ENCODE measurements at regions not wholly inside any gene's neighbourhood (a gene's known extent, or its start where the extent isn't known, plus 50 kb on each side); places are given as distances from the start of the nearest gene placed in this dataset.

DNA sequence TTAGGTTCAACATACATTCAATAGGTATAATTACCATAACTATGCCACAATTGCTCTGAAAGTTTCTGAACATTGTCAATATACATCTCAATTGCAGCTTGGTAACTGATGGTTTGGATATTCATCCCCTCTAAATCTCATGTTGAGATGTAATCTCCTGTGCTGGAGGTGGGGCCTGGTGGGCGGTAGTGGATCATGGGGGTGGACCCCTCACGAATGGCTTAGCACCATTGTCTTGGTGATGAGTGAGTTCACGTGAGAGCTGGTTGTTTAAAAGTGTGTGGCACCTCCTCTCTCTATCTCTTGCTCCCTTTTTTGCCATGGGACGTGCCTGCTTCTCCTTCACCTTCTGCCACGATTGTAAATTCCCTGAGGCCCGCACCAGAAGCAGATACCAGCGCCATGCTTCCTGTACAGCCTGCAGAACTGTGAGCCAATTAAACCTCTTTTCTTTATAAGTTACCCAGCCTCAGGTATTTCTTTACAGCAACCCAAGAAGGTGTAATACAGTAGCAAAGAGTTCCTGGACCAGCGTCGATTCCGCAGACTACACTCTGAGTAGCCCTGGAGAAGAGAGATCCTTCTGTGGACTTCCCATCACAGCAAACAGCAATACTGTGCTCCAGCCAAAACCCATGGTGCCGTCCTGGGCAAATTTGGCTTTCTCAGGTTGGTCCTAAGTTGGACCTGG lies 83.8 kb upstream of the GRB10 start:
- Histone ChIP-seq H3K27me3 (ENCODE audit: control insufficient read depth in 3 of 3, insufficient read depth in 3 of 3, low read length in 2 of 3) (no peaks in the 10 kb centered on the region), H3K4me3 (no peak overlapping the region), H3K27ac (ENCODE audit: low read depth in 1 of 2, low read length in 1 of 2) (no peak overlapping the region), H3K9ac (ENCODE audit: insufficient read depth in 1 of 2, low read length in 2 of 2) (no peak overlapping the region), H3K36me3 (ENCODE audit: control insufficient read depth in 4 of 4, insufficient read depth in 4 of 4, low read length in 4 of 4) (no peaks in the 10 kb centered on the region), H3K4me1 (ENCODE audit: control insufficient read depth in 5 of 5, insufficient read depth in 5 of 5, low read length in 5 of 5) (peaks cover 0 to 3% (median 0%) of the 10 kb centered on the region in 5 donors), H3K9me3 (ENCODE audit: control insufficient read depth in 4 of 4, insufficient read depth in 3 of 4, low read length in 3 of 4) (no peaks in the 10 kb centered on the region)
- WGBS, 2 donors = 90 to 92% methylated on average over 11 of the region's 11 CpGs
- DNase-seq = no peak
- no peak for ATAC-seq (ENCODE audit: insufficient read depth, low FRiP score)
- TF ChIP-seq, protein P1, sequence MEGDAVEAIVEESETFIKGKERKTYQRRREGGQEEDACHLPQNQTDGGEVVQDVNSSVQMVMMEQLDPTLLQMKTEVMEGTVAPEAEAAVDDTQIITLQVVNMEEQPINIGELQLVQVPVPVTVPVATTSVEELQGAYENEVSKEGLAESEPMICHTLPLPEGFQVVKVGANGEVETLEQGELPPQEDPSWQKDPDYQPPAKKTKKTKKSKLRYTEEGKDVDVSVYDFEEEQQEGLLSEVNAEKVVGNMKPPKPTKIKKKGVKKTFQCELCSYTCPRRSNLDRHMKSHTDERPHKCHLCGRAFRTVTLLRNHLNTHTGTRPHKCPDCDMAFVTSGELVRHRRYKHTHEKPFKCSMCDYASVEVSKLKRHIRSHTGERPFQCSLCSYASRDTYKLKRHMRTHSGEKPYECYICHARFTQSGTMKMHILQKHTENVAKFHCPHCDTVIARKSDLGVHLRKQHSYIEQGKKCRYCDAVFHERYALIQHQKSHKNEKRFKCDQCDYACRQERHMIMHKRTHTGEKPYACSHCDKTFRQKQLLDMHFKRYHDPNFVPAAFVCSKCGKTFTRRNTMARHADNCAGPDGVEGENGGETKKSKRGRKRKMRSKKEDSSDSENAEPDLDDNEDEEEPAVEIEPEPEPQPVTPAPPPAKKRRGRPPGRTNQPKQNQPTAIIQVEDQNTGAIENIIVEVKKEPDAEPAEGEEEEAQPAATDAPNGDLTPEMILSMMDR (IDR thresholded peaks at IDR 0.05; ENCODE audit: control extremely low read depth, extremely low read depth) = no peak

GRCh38 chr7:50865450-50865849 lies 82.8 kb upstream of the GRB10 start:
- WGBS, 2 donors = 70 to 85% methylated on average over 5 of the region's 5 CpGs
- H3K9me3 ChIP-seq (ENCODE audit: control insufficient read depth in 4 of 4, insufficient read depth in 3 of 4, low read length in 3 of 4) = no peaks in the 10 kb centered on the region
- TF ChIP-seq, protein P1 (IDR thresholded peaks at IDR 0.05; ENCODE audit: control extremely low read depth, extremely low read depth) = no peak
- no peaks in the 10 kb centered on the region for H3K27me3 ChIP-seq (ENCODE audit: control insufficient read depth in 3 of 3, insufficient read depth in 3 of 3, low read length in 2 of 3)
- no peak for DNase-seq
- no peaks in the 10 kb centered on the region for H3K36me3 ChIP-seq (ENCODE audit: control insufficient read depth in 4 of 4, insufficient read depth in 4 of 4, low read length in 4 of 4)
- no peak overlapping the region for H3K4me3 ChIP-seq
- peaks cover 0 to 3% (median 0%) of the 10 kb centered on the region in 5 donors for H3K4me1 ChIP-seq (ENCODE audit: control insufficient read depth in 5 of 5, insufficient read depth in 5 of 5, low read length in 5 of 5)
- no peak overlapping the region for H3K9ac ChIP-seq (ENCODE audit: insufficient read depth in 1 of 2, low read length in 2 of 2)
- H3K27ac ChIP-seq (ENCODE audit: low read depth in 1 of 2, low read length in 1 of 2) = no peak overlapping the region
- no peak for ATAC-seq (ENCODE audit: insufficient read depth, low FRiP score)

DNA sequence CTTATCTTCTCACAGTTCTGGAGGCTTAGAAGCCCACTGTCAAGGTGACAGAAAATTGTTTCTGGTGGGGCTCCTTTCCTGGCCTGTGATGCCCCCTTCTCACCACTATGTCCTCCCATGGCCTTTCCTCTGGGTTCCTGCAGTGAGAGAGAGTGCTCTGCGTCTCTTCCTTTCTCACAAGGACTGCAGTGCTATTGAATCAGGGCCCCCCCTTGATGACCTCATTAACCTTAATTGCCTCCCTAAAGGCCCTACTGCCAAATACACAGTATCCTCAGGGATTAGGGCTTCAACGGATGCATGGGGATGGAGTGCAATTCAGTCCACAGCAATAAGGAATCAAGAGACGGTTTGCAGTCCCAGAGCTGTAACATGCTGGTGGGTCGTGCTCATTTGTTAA lies 82.0 kb upstream of the GRB10 start:
- Histone ChIP-seq H3K9me3 (ENCODE audit: control insufficient read depth in 4 of 4, insufficient read depth in 3 of 4, low read length in 3 of 4) (no peaks in the 10 kb centered on the region), H3K4me3 (no peak overlapping the region), H3K27ac (ENCODE audit: low read depth in 1 of 2, low read length in 1 of 2) (no peak overlapping the region), H3K4me1 (ENCODE audit: control insufficient read depth in 5 of 5, insufficient read depth in 5 of 5, low read length in 5 of 5) (peaks cover 0 to 3% (median 0%) of the 10 kb centered on the region in 5 donors), H3K9ac (ENCODE audit: insufficient read depth in 1 of 2, low read length in 2 of 2) (no peak overlapping the region), H3K36me3 (ENCODE audit: control insufficient read depth in 4 of 4, insufficient read depth in 4 of 4, low read length in 4 of 4) (no peaks in the 10 kb centered on the region), H3K27me3 (ENCODE audit: control insufficient read depth in 3 of 3, insufficient read depth in 3 of 3, low read length in 2 of 3) (no peaks in the 10 kb centered on the region)
- 88 to 94% methylated on average over 4 of the region's 4 CpGs for WGBS, 2 donors
- ATAC-seq (ENCODE audit: insufficient read depth, low FRiP score) (no peak), DNase-seq (no peak)
- TF ChIP-seq, protein P1 (IDR thresholded peaks at IDR 0.05; ENCODE audit: control extremely low read depth, extremely low read depth) = no peak

DNA sequence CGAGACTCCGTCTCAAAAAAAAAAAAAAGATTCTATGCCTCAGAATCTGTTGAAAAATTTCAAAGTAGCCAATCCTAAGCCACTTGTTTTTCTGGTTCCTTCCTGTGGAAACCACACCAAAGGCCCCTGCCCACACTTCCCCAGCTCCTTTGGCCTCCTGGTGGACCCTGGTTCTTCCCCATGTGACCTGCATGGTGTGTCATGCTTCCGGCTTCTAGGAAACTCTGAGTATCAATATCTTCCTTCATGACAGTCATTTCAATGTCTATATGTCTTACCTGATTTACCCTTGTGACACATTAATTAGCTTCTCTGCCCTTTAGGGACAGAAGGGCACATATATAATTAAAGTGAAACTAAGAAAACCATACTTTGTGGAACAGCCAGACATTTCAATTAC lies 80.4 kb upstream of the GRB10 start:
- Histone ChIP-seq H3K4me3 (no peak overlapping the region), H3K4me1 (ENCODE audit: control insufficient read depth in 5 of 5, insufficient read depth in 5 of 5, low read length in 5 of 5) (no peaks in the 10 kb centered on the region), H3K27ac (ENCODE audit: low read depth in 1 of 2, low read length in 1 of 2) (no peak overlapping the region), H3K27me3 (ENCODE audit: control insufficient read depth in 3 of 3, insufficient read depth in 3 of 3, low read length in 2 of 3) (no peaks in the 10 kb centered on the region), H3K9me3 (ENCODE audit: control insufficient read depth in 4 of 4, insufficient read depth in 3 of 4, low read length in 3 of 4) (peaks cover 0 to 3% (median 0%) of the 10 kb centered on the region in 4 donors), H3K36me3 (ENCODE audit: control insufficient read depth in 4 of 4, insufficient read depth in 4 of 4, low read length in 4 of 4) (no peaks in the 10 kb centered on the region), H3K9ac (ENCODE audit: insufficient read depth in 1 of 2, low read length in 2 of 2) (no peak overlapping the region)
- no peak for ATAC-seq (ENCODE audit: insufficient read depth, low FRiP score)
- DNase-seq = no peak
- 73 to 96% methylated on average over 3 of the region's 3 CpGs for WGBS, 2 donors
- TF ChIP-seq, protein P1 (IDR thresholded peaks at IDR 0.05; ENCODE audit: control extremely low read depth, extremely low read depth) = no peak
